NCI-H1048 (cell line): ENCODE measurements at regions not wholly inside any gene's neighbourhood (a gene's known extent, or its start where the extent isn't known, plus 50 kb on each side); places are given as distances from the start of the nearest gene placed in this dataset.

Experiments used
- DNase-seq: peaks from one replicate; lab custom pipeline; 2025; lab: John Stamatoyannopoulos, UW

GRCh38 chr10:58970160-58970915 is 206.1 kb upstream of the PHYHIPL start:
- no peak for DNase-seq

- DNase-seq: no peak
Measured at GRCh38 chr10:58971211-58971610, 205.2 kb upstream of the PHYHIPL start.

- DNase-seq: no peak
Measured at GRCh38 chr10:58971796-58972491, 204.5 kb upstream of the PHYHIPL start.

GRCh38 chr10:58972576-58973234 is 203.7 kb upstream of the PHYHIPL start:
- DNase-seq: no peak

- no peak for DNase-seq
Measured at GRCh38 chr10:58973235-58973595, 203.2 kb upstream of the PHYHIPL start.

GRCh38 chr10:58976254-58976653 is 200.2 kb upstream of the PHYHIPL start:
- no peak for DNase-seq

GRCh38 chr10:58979711-58980110 is 196.7 kb upstream of the PHYHIPL start:
- no peak for DNase-seq

GRCh38 chr10:58980826-58981415 is 195.5 kb upstream of the PHYHIPL start:
- DNase-seq: no peak

GRCh38 chr10:58981846-58982245 is 194.6 kb upstream of the PHYHIPL start:
- DNase-seq: no peak

GRCh38 chr10:58982470-58983239 is 193.8 kb upstream of the PHYHIPL start:
- no peak for DNase-seq

GRCh38 chr10:58985216-58985615 is 191.2 kb upstream of the PHYHIPL start:
- DNase-seq: no peak

GRCh38 chr10:58989486-58990039 is 186.9 kb upstream of the PHYHIPL start:
- no peak for DNase-seq

GRCh38 chr10:58990693-58991092 is 185.8 kb upstream of the PHYHIPL start:
- DNase-seq: no peak

GRCh38 chr10:58991856-58992255 is 184.6 kb upstream of the PHYHIPL start:
- no peak for DNase-seq

GRCh38 chr10:58992830-58993460 is 183.5 kb upstream of the PHYHIPL start:
- no peak for DNase-seq

- DNase-seq: no peak
Measured at GRCh38 chr10:58993480-58994221, 182.8 kb upstream of the PHYHIPL start.

- no peak for DNase-seq
Measured at GRCh38 chr10:58994226-58995057, 182.0 kb upstream of the PHYHIPL start.

- no peak for DNase-seq
Measured at GRCh38 chr10:58995058-58995596, 181.3 kb upstream of the PHYHIPL start.

- DNase-seq: no peak
Measured at GRCh38 chr10:58996063-58996462, 180.4 kb upstream of the PHYHIPL start.
